Ishikawa (cell line): ENCODE measurements at regions not wholly inside any gene's neighbourhood (a gene's known extent, or its start where the extent isn't known, plus 50 kb on each side); places are given as distances from the start of the nearest gene placed in this dataset.

Experiments
- CEBPB ChIP-seq: IDR thresholded peaks from 2 replicates; pipeline ENCODE4 v1.6.1; 2012
- CREB1 ChIP-seq: IDR thresholded peaks from 2 replicates; pipeline ENCODE4 v1.6.1; 2012; ENCODE audit warnings: low read depth
- EGR1 ChIP-seq: IDR thresholded peaks from 2 replicates; pipeline ENCODE4 v1.6.1; 2012
- EP300 ChIP-seq: IDR thresholded peaks from 2 replicates; pipeline ENCODE4 v1.6.1; 2012; ENCODE audit warnings: borderline replicate concordance
- FOXM1 ChIP-seq: IDR thresholded peaks from 2 replicates; pipeline ENCODE4 v1.6.1; 2012; ENCODE audit warnings: low read depth, borderline replicate concordance
- MAX ChIP-seq: IDR thresholded peaks from 2 replicates; pipeline ENCODE4 v1.6.1; 2012
- NFIC ChIP-seq: IDR thresholded peaks from 2 replicates; pipeline ENCODE4 v1.6.1; 2012
- RAD21 ChIP-seq: IDR thresholded peaks from 2 replicates; pipeline ENCODE4 v1.6.1; 2012; ENCODE audit warnings: low read depth
- REST ChIP-seq: IDR thresholded peaks from 2 replicates; pipeline ENCODE4 v1.6.1; 2012; ENCODE audit warnings: low read depth, mild to moderate bottlenecking
- TAF1 ChIP-seq: IDR thresholded peaks from 2 replicates; pipeline ENCODE4 v1.6.1; 2012; ENCODE audit warnings: low read depth, mild to moderate bottlenecking
- TCF12 ChIP-seq: IDR thresholded peaks from 2 replicates; pipeline ENCODE4 v1.6.1; 2012; ENCODE audit warnings: low read depth
- USF1 ChIP-seq: IDR thresholded peaks from 2 replicates; pipeline ENCODE4 v1.6.1; 2012
- YY1 ChIP-seq: IDR thresholded peaks from 2 replicates; pipeline ENCODE4 v1.6.1; 2012; ENCODE audit warnings: low read depth
- ZBTB7A ChIP-seq: IDR thresholded peaks from 2 replicates; pipeline ENCODE4 v1.6.1; 2012; ENCODE audit warnings: low read depth

DNA sequence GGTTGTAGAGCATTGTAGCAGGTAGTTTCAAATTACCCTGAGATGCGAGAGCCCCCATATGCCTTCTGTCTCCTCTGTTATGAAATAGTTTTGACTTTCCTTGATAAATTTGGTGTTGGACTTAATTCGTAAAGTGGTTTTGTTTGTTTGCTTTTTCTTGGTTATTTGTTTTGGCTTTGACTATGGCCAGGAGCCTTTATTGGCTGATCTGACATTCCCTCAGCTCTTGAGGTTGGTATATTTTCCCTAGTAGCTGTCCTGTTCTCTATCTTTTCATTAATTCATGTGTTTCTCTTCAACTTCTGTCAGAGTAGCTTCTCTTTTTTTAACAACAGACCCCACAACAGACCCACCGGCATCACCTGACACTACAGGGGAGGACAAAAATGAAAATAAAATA is 457.4 kb upstream of the MANEA start:
- TF ChIP-seq MAX (no peak), TCF12 (no peak), EP300 (no peak), REST (no peak), TAF1 (no peak), RAD21 (no peak), ZBTB7A (no peak), YY1 (no peak), CEBPB (no peak), NFIC (no peak), EGR1 (no peak), USF1 (no peak), CREB1 (no peak), FOXM1 (no peak)
